GM18505 (cell line): ENCODE measurements at regions not wholly inside any gene's neighbourhood (a gene's known extent, or its start where the extent isn't known, plus 50 kb on each side); places are given as distances from the start of the nearest gene placed in this dataset.

Source experiments
- ATAC-seq: cut with Tn5 transposase; IDR thresholded peaks from one replicate; pipeline ENCODE4 v1.9.1; 2021; ENCODE audit not compliant: unreplicated experiment
- POLR2A ChIP-seq: IDR thresholded peaks from 4 replicates; pipeline ENCODE4 v1.6.1; 2011; ENCODE audit warnings: borderline replicate concordance; ENCODE audit not compliant: insufficient read depth, insufficient read length; ENCODE audit errors: extremely low read depth

DNA sequence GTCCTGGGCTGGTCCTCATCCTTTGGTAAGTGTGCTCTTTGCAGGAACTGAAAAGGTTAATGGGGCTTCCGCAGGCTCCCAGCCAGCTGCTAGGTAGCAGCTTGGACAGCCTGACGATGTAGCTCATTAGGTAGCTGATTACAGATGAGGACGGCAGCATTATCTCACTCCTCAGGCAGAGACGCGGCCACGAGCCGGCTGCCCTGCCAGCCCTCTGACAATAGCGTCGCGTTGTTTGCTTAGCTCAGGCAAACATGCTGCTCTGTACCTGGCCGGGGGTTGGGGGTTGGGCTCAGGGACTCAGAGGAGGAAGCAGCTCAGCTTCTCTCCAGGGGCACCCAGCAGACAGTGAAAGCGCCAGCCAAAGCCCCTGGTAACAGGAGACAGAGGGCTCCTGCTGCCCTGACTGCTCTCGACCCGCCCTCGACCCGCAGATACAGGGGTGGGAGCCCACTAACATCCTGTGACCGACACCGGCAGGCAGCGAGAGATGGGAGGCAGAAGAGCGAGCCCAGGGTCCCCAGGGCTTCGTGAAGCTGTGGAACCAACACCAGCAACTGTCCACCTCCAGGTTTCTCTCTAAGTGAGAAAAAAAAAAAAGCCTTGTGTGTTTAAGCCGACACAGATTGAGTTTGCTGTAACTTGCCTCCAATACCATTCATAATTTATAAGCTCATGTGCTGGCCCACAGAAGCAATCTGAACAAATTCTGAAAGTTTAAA, 53.4 kb upstream of the DLK1 start:
- ATAC-seq = no peak

GRCh38 chr14:100673807-100674154, 52.9 kb upstream of the DLK1 start:
- ATAC-seq = no peak
- no peak for TF ChIP-seq POLR2A

More for the DNA sequence above, 53.4 kb upstream of the DLK1 start:
- no peak for TF ChIP-seq POLR2A

- no peak for ATAC-seq
- TF ChIP-seq POLR2A = no peak
These were observed 52.3 kb upstream of the DLK1 start for GRCh38 chr14:100674428-100674827.

DNA sequence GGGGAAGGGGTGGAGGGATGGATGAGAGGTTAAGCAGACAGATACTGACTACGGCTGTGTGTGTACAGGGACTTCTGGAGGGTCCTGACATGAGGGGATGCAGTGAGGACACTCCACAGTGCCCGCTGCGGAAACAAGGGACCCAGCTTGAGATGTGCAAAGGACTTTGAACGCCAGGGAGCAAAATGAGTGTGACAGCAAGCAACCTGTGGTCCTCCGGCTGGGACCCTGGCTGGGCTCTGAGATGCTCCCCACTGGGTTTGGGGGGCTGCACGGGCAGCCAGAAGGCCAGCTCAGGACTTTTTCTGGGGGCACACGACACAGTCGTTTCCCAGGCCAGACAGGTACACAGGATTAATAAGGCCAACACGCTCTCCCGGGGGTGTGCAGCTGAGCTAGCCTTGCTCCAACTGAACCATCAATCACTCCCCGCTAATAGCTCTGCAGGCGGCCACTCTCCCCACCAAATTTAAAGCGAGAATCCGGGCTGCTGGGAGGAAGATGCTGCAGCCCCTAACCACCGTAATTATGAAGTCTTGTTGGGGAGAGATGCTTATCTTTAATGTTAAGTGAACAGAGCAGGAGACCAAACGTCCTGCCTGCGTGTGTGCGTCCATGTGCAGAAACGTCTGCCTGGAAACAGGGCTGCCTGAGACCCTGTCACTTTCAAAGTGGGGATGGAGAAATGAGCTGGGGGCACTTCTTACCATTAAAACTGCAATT, 51.6 kb upstream of the DLK1 start:
- ATAC-seq = no peak
- no peak for TF ChIP-seq POLR2A

GRCh38 chr14:100675699-100676684, 50.7 kb upstream of the DLK1 start:
- TF ChIP-seq POLR2A = no peak
- ATAC-seq = no peak
